ENCODE measurements at regions not wholly inside any gene's neighbourhood (a gene's known extent, or its start where the extent isn't known, plus 50 kb on each side); places are given as distances from the start of the nearest gene placed in this dataset.

DNA sequence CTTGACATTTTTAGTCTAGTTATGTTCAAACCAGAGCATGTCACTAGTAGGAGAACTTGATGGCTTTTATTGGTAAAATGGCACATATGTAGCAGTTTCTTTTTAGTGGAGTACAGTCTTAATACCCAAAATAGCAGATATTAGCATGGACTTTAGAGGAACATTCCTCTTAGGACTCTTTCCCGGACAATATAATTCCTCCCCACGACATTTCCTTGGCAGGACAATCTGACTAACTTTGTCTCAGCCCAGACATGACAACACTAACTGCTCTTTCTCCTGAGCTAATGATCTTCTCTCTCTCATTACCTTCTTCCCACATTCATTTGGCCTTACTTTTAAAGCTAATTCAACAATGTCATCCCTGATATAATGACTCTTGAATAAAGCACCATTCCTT lies 62.5 kb downstream of the ADAMTS1 start:
- TF ChIP-seq POLR2A (IDR thresholded peaks at IDR 0.05) (no peak), CTCF (IDR thresholded peaks at IDR 0.05) (no peak)
